Sigmoid colon (tissue), 4 donors: ENCODE measurements at regions not wholly inside any gene's neighbourhood (a gene's known extent, or its start where the extent isn't known, plus 50 kb on each side); places are given as distances from the start of the nearest gene placed in this dataset.
"Not testable (repeated sequence)": the region's sequence is repeated elsewhere in the genome, so short reads cannot be mapped to it uniquely, and the experiment has no call there.

Source experiments
- EP300 ChIP-seq, 4 donors: sonication (generic); formaldehyde crosslinking; IDR thresholded peaks; one replicate each; pipeline ENCODE4 v1.6.1; 2017; ENCODE audit warnings: antibody characterized with exemption in 4 of 4
- POLR2A ChIP-seq, 2 donors: fragments of 450-650 bp; IDR thresholded peaks; one replicate each; pipeline ENCODE4 v1.6.1; 2016; ENCODE audit warnings: antibody characterized with exemption in 2 of 2, mild to moderate bottlenecking in 2 of 2, moderate library complexity in 2 of 2
- POLR2AphosphoS5 ChIP-seq, 4 donors: sonication (generic); formaldehyde crosslinking; IDR thresholded peaks; one replicate each; pipeline ENCODE4 v1.6.1; 2017; ENCODE audit warnings: antibody characterized with exemption in 4 of 4
- TF ChIP-seq, protein P1 (sequence below), 4 experiments: fragments of 450-650 bp in 3 of 4; fragments of 200-600 bp in 1 of 4; IDR thresholded peaks; one replicate each; pipeline ENCODE4 v1.5.1; 2016 to 2019; ENCODE audit warnings: antibody characterized with exemption in 4 of 4, mild to moderate bottlenecking in 3 of 4, moderate library complexity in 2 of 4

DNA sequence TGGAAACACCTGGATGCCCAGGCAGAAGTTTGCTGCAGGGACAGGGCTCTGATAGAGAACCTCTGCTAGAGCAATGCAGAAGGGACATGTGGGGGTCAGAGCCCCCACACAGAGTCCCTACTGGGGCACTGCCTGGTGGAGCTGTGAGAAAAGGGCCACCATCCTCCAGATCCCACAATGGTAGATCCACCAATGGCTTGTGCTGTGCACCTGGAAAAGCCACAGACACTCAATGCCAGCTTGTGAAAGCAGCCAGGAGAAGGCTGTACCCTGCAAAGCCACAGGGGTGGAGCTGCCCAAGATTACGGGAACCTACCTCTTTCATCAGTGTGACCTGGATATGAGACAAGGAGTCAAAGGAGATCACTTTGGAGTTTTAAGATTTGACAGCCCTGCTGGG lies 87.1 kb downstream of the BTBD3 start:
- TF ChIP-seq, protein P1, sequence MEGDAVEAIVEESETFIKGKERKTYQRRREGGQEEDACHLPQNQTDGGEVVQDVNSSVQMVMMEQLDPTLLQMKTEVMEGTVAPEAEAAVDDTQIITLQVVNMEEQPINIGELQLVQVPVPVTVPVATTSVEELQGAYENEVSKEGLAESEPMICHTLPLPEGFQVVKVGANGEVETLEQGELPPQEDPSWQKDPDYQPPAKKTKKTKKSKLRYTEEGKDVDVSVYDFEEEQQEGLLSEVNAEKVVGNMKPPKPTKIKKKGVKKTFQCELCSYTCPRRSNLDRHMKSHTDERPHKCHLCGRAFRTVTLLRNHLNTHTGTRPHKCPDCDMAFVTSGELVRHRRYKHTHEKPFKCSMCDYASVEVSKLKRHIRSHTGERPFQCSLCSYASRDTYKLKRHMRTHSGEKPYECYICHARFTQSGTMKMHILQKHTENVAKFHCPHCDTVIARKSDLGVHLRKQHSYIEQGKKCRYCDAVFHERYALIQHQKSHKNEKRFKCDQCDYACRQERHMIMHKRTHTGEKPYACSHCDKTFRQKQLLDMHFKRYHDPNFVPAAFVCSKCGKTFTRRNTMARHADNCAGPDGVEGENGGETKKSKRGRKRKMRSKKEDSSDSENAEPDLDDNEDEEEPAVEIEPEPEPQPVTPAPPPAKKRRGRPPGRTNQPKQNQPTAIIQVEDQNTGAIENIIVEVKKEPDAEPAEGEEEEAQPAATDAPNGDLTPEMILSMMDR (IDR thresholded peaks at IDR 0.05), result not testable (repeated sequence)
- TF ChIP-seq EP300, POLR2A, POLR2AphosphoS5 (IDR thresholded peaks at IDR 0.05): not testable (repeated sequence)
